H7 (cell line): ENCODE measurements at regions not wholly inside any gene's neighbourhood (a gene's known extent, or its start where the extent isn't known, plus 50 kb on each side); places are given as distances from the start of the nearest gene placed in this dataset.

Experiments
- DNase-seq: peaks from one replicate; pipeline ENCODE4 v3.0.0; 2012
- H3K27me3 ChIP-seq: 2 replicates; pipeline ENCODE4 v1.6.0; 2011; ENCODE audit warnings: mild to moderate bottlenecking, low read length; ENCODE audit not compliant: control insufficient read depth, insufficient read depth
- H3K36me3 ChIP-seq: replicated peaks from 2 replicates; pipeline ENCODE4 v1.5.1; 2011; ENCODE audit warnings: low read length; ENCODE audit not compliant: control insufficient read depth, insufficient read depth
- H3K4me3 ChIP-seq: 2 replicates; pipeline ENCODE4 v1.5.1; 2011; ENCODE audit warnings: low read depth, mild to moderate bottlenecking, control low read depth, low read length, moderate library complexity; ENCODE audit not compliant: insufficient read depth

DNA sequence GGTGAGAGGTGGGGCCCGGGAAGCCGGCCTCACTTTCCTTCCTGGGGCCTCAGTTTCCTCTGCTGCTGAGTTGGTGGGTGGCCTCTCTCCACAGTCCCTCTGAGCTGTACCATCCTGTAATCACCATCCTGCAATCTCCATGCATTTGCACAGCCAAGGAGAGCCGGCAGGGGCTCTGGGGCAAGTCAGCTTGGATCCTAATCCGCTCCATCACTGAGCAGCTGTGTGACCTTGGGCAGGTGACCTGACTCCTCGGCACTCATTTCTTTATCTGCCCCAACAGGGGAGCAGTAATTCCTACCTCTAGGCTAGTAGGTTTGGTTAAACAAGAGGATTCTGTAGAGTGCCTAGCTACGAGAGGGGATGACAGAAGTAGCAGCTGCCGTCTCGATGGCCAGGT, 88.2 kb upstream of the ZNF618 start:
- no peak overlapping the region for H3K4me3 ChIP-seq
- no peaks in the 10 kb centered on the region for H3K36me3 ChIP-seq
- no peaks in the 10 kb centered on the region; the same call in 1 of the 2 replicates for H3K27me3 ChIP-seq
- DNase-seq = peak; percentile 75

DNA sequence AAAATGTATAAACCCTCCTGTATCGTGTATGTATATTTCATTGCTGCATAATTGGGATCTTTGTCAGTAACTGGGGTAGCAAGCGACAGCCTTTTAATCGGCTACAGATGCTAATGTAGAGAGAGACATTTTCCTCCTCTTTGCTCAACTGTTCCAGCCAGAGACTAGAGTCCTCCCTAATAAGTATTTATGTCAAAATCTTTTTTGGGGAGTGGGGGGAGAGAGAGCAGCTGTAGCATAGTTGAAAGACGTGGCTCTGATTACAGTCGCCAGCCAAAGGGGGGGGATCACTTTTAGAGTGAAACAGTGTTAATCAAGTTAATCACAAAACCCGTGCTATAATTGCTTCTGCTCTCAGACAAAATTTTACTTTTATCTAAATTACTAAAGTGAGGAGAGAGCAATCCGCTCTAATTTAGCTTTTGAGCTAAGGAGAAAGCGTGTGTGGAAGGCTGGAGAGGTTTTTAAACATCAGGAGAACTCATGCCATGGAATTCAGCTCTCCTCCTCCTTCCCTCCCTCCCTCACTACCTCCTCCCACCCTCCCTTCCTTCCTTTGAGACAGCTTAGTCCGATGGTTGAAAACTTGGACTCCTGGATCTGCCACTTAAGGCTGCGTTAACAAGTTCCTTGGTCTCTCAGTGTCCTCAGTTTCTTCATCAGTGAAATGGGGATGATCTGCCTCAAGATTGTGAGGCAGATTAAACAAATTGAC, 87.3 kb upstream of the ZNF618 start:
- DNase-seq = no peak
- Histone ChIP-seq H3K36me3 (no peaks in the 10 kb centered on the region), H3K4me3 (no peak overlapping the region), H3K27me3 (no peaks in the 10 kb centered on the region; the same call in 1 of the 2 replicates)

DNA sequence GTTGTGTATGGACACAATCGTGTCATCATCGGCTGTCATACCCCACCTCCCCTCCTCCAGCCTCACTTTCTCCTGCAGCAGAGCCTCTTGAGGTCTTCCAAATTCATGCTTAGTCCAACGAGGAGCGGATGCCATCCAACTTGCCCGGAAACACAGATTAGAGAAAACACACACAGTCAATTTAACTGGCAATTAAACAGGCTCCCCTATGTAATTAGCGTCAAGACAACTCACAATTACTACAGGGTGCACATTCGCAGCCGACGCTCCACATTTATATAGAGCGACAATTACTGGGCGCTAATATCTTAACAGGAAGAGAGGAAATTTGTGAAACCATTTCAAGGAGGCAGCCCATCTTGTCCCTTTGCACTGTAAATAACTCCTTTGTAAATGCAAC, 86.0 kb upstream of the ZNF618 start:
- H3K4me3 ChIP-seq = no peak overlapping the region
- no peaks in the 10 kb centered on the region for H3K36me3 ChIP-seq
- H3K27me3 ChIP-seq = no peaks in the 10 kb centered on the region; the same call in 1 of the 2 replicates
- no peak for DNase-seq

DNA sequence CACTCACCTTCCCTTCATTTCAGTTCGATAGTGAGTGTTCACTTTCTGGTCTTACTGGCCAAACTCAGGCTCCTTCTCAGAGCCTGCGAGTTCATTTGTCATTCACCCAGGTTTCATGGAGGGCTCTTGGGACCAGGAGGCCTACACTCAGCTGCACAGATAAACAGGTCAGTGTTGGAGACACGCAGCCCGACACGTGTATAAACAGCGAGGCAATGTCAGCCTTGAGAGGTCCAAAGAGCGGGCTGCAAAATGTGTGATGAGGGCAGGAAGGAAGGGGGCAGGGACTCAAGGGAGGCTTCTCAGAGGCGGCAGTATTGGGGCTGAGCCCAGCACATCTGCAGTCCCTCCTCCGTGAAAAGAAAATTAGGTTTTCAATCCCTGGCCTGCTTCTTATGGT, 82.6 kb upstream of the ZNF618 start:
- H3K27me3 ChIP-seq = no peaks in the 10 kb centered on the region; the same call in 1 of the 2 replicates
- DNase-seq = no peak
- no peaks in the 10 kb centered on the region for H3K36me3 ChIP-seq
- no peak overlapping the region for H3K4me3 ChIP-seq

DNA sequence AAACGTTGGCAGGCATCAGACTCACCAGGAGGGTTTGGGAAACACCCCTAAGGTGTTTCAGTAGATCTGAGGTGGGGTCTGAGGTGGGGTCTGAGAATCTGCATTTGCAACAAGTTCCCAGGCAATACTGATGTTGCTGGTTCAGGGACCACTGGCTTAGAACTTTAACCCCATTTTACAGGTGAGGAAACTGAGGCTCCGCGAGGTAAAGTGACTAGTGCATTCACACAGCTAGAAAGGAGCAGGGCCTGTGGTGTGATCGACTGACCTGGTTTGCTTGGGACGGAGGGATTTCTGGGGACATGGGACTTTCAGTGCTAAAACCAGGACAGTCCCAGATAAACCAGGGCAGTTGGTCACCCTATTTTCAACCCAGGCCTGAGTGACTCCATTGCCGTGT, 81.4 kb upstream of the ZNF618 start:
- Histone ChIP-seq H3K36me3 (no peaks in the 10 kb centered on the region), H3K27me3 (no peaks in the 10 kb centered on the region), H3K4me3 (no peak overlapping the region)
- no peak for DNase-seq

DNA sequence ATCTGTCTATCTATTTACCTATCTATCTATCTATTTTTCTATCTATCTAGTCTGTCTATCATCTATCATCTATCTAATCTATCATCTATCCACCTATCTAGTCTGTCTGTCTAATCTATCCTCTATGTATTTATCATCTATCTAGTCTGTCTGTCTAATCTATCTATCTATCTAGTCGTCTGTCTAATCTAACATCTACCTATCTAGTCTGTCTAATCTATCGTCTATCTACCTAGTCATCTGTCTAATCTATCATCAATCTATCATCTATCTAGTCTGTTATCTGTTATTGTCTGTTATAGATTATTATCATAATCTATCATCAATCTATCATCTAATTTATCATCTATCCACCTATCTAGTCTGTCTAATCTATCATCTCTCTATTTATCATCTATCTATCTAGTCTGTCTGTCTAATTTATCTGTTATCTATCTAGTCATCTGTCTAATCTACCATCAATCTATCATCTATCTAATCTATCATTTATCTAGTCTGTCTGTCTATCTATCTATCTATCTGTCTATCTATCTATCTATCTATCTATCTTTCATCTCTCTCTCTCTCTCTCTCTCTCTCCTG, 80.2 kb upstream of the ZNF618 start:
- H3K36me3 ChIP-seq = no peaks in the 10 kb centered on the region
- no peak for DNase-seq
- H3K27me3 ChIP-seq = no peaks in the 10 kb centered on the region
- no peak overlapping the region for H3K4me3 ChIP-seq

DNA sequence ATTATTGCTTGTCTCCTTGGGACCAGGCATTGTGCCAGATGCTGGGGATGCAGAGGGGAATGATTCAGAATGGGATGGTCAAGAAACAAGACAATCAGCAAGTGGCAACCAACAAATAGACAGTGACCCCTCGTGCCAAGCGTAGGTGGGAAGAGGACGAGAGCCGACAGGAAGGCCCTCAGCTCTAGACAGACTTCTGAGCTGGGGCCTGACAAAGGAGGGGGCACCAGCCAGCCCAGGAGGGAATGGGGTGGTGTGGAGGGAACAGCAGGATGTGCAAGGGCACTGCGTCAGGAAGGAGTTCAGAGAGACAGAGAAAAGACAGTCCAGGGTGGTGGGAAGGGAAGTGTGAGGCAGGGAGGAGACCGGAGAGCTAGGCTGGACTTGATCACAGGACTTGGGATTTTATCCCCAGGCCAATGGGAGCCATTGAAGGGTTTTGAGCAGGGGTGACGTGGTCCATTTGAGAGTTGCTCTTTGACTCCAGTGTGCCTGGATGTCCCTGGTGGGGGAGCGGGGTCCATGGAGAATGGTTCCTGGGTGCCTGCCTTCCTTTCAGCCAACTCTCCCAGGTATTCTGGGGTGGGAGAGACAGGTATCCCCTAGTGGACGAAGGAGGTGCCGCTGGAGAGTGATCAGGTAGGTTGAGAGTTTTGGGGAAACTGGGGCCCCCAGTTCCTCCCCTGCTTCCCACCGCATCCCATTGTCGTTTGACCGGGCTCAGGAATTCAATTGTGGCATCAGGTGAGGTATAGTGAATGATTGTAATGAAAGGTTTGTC, 79.3 kb upstream of the ZNF618 start:
- DNase-seq = no peak
- Histone ChIP-seq H3K36me3 (no peaks in the 10 kb centered on the region), H3K4me3 (no peak overlapping the region), H3K27me3 (no peaks in the 10 kb centered on the region)

DNA sequence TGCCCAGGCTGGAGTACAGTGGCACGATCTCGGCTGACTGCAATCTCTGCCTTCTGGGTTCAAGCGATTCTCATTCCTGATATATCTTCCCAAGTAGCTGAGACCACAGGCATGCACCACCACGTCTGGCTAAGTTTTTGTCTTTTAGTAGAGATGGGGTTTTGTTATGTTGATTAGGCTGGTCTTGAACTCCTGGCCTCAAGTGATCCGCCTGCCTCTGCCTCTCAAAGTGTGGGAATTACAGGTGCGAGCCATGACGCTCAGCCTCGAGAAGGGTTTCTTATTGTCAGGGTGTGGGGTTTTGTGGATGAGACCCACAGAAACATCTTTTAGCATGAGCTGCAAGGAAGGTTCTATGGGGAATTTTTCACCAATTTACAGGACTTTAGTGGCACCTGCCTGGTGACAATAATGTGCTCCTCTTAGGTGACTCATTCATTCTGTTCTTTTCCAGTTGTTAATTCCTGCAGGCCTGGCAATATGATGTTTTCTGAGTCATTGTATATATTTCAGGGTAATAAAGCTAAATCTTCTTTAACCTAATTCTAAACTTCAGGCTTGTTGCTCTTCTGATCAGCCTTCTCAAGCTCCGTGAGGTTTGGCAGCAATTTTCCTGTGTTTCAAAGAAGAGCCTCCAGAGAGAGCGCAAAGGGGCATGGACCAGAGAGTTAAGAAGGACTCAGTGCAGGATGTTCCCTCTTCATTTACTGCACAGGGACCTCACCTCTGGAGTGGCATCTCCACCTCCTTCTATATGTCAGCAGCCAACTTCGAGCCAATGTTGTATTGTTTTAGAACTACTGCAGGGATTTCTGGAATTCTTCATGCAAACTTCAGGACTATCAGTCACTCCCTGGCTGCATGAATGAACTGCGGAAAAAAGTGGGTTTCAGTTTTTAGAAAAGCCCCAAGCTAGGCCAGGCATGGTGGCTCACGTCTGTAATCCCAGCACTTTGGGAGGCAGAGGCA, 77.8 kb upstream of the ZNF618 start:
- no peak overlapping the region for H3K4me3 ChIP-seq
- H3K27me3 ChIP-seq = no peaks in the 10 kb centered on the region
- H3K36me3 ChIP-seq = no peaks in the 10 kb centered on the region
- DNase-seq = no peak

DNA sequence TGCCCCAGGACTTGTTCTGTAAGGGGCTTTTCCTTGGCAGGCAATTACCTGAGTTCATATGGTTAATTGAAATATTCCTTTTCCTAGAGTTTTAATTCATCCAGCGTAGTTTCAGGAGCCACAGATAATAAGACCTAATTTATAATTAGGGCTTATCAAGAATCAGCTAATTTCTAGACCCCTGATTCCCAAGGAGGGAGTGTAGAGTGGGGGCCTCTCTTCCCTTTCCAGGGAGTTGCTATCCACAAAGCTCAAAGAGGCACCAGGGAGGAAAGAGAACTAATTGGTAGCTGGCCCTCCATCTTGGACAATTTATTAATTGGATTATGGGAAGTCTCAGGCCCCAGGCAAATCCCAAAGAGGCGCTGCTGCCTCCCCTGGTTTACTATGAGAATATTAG, 75.8 kb upstream of the ZNF618 start:
- no peak for DNase-seq
- Histone ChIP-seq H3K27me3 (no peaks in the 10 kb centered on the region), H3K4me3 (no peak overlapping the region), H3K36me3 (no peaks in the 10 kb centered on the region)

DNA sequence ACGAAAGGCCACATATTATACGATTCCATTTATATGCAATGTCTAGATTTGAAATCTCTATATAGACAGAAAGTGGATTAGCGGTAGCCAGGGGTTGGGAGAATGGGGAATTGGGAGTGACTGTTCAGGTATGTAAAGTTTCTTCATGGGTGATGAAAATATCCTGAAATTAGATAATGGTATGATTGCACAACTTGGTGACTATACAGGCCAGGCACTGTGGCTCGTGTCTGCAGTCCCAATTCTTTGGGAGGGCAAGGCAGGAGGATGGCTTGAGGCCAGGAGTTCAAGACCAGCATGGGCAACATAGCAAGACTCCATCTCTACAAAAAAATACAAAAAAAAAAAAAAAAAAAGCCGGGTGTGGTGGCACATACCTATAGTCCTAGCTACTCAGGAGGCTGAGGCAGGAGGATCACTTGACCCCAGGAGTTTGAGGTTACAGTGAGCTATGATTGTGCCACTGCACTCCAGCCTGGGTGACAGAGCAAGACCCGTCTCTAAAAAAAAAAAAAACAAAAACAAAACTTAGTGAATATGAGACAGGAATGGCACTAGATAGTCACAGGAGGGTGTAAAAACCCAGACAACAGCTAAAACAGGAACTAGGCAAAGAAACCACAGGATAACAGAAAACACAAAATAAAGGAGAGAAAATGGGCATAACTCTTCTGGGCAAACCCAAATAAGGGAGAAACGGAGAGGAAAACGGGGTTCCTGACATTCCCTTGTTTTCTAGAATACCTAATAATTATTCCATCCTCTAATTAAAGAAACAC, 72.1 kb upstream of the ZNF618 start:
- no peaks in the 10 kb centered on the region for H3K36me3 ChIP-seq
- H3K27me3 ChIP-seq = no peaks in the 10 kb centered on the region
- H3K4me3 ChIP-seq = no peak overlapping the region
- DNase-seq = no peak

DNA sequence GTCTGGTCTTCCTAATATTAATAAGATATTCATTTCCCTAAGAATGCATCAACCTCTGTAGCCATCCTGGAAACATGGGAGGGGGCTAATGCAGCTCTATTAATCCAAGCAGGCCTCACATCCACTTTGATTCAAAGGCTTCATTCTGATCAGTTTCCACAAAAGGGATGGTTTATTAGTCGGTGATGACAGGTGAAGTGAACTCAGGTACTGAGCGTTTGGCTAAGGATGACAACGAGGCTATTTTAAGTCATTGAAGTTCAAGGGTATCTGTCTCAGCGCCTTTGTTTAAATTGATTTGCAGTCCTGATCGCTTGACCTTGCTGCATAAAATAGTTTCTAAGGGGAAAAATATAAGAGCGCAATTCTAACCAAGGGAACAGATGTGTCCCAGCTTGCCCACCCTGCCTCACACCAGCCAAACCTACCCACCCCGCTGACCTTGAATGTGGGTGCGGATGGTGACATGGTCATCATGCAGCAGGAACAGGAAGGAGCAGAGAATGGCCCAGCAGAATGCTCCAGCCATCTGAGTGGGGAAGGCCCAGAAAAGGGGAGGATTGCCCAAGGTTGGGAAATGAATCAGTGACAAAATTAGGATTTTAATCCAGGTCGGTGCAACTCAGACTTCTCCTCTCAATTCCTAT, 70.5 kb upstream of the ZNF618 start:
- no peak for DNase-seq
- Histone ChIP-seq H3K36me3 (no peaks in the 10 kb centered on the region), H3K27me3 (no peaks in the 10 kb centered on the region), H3K4me3 (no peak overlapping the region)

DNA sequence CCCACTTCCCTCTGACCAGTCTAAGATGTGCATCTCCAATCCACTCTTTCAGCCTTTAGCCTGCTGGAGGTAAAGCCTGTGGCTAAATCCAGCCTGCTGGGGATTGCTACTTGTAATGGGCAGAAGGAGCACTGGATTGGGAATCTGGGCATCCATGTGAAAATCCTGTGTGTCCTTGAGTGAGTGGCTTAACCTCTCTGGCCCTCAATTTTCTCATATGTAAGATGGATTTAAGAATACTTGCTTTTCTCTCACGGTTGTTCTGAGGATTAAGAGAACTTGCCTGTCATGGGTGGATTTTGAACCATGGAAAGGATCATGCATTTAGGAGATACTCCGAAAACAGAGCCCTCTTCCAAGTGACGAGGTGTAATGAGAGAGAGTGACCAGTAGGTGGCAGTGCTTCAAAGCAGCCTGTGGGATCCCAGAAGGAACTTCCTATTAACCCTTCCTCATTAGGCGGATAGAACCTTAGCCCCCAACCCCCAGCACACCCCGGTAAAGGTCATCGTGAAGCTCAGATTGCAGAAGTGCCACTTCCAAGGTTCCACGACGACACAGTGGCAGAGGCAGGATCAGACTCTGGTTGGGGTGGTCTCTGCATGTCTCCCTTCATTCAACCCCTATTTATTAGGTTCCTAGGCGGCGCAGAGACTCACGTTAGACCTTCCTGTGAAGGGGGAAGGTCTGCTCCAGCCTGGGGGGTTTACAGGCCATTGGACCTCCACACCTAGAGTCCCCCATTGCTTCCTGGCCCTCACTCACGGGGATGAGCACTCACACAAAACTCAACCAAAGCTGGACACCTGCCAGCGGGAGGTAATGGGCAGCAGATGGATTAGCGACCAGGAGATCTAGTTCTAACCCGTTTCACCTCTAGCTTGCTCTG, 68.7 kb upstream of the ZNF618 start:
- H3K36me3 ChIP-seq = no peaks in the 10 kb centered on the region
- no peak overlapping the region for H3K4me3 ChIP-seq
- peak; percentile 61 for DNase-seq
- H3K27me3 ChIP-seq = no peaks in the 10 kb centered on the region
